ENCODE measurements at regions not wholly inside any gene's neighbourhood (a gene's known extent, or its start where the extent isn't known, plus 50 kb on each side); places are given as distances from the start of the nearest gene placed in this dataset.

- TF ChIP-seq POLR2A (IDR thresholded peaks at IDR 0.05) (no peak), POLR2AphosphoS5 (IDR thresholded peaks at IDR 0.05) (no peak), CTCF (IDR thresholded peaks at IDR 0.05 in 8 of 11, conservative IDR thresholded peaks at IDR 0.05 in 3 of 11) (no peak)
- Histone ChIP-seq H3K27ac (no peak overlapping the region), H3K27me3 (replicated peaks in 1 of 7) (no peaks in the 10 kb centered on the region), H3K9me3 (peaks cover 0 to 4% (median 0%) of the 10 kb centered on the region in 8 donors), H3K4me3 (no peak overlapping the region), H3K36me3 (no peaks in the 10 kb centered on the region), H3K4me1 (no peaks in the 10 kb centered on the region)
- DNase-seq: no peak
- intact Hi-C loops (cut with DNase I; ENCODE audit: low total_unique reads): no loop called here
- WGBS, 5 donors: 89 to 98% (median 95%) methylated on average over 4 of the region's 4 CpGs
Observed at GRCh38 chr13:50549221-50549942, 294.1 kb downstream of the DLEU7 start.

- Histone ChIP-seq H3K27ac (no peak overlapping the region), H3K36me3 (no peaks in the 10 kb centered on the region), H3K4me1 (no peaks in the 10 kb centered on the region), H3K27me3 (replicated peaks in 1 of 7) (no peaks in the 10 kb centered on the region), H3K4me3 (no peak overlapping the region), H3K9me3 (peaks cover 0 to 4% (median 0%) of the 10 kb centered on the region in 8 donors)
- 86 to 97% (median 92%) methylated on average over 1 of the region's 1 CpG for WGBS, 5 donors
- no peak for DNase-seq
- TF ChIP-seq POLR2AphosphoS5 (IDR thresholded peaks at IDR 0.05): no peak
- intact Hi-C loops (cut with DNase I; ENCODE audit: low total_unique reads): no loop called here
Observed at GRCh38 chr13:50550151-50550550, 293.3 kb downstream of the DLEU7 start.

GRCh38 chr13:50552424-50552966 lies 291.0 kb downstream of the DLEU7 start:
- 73 to 96% (median 80%) methylated on average over 1 of the region's 1 CpG for WGBS, 5 donors
- Histone ChIP-seq H3K27ac (no peak overlapping the region), H3K27me3 (replicated peaks in 1 of 7) (no peaks in the 10 kb centered on the region), H3K9me3 (peaks cover 0 to 4% (median 0%) of the 10 kb centered on the region in 8 donors), H3K4me1 (no peaks in the 10 kb centered on the region), H3K36me3 (no peaks in the 10 kb centered on the region), H3K4me3 (no peak overlapping the region)
- DNase-seq: no peak
- intact Hi-C loops (cut with DNase I; ENCODE audit: low total_unique reads): no loop called here
- no peak for TF ChIP-seq POLR2A (IDR thresholded peaks at IDR 0.05)
- TF ChIP-seq POLR2AphosphoS5 (IDR thresholded peaks at IDR 0.05): no peak
- no peak for TF ChIP-seq CTCF (IDR thresholded peaks at IDR 0.05 in 8 of 11, conservative IDR thresholded peaks at IDR 0.05 in 3 of 11)

- DNase-seq: no peak
- TF ChIP-seq POLR2A (IDR thresholded peaks at IDR 0.05): no peak
- no peak for TF ChIP-seq POLR2AphosphoS5 (IDR thresholded peaks at IDR 0.05)
- no peak for TF ChIP-seq CTCF (IDR thresholded peaks at IDR 0.05 in 8 of 11, conservative IDR thresholded peaks at IDR 0.05 in 3 of 11)
- Histone ChIP-seq H3K9me3 (peaks cover 0 to 10% (median 6%) of the 10 kb centered on the region in 8 donors), H3K4me3 (no peak overlapping the region), H3K27ac (no peak overlapping the region), H3K27me3 (replicated peaks in 1 of 7) (no peaks in the 10 kb centered on the region), H3K36me3 (no peaks in the 10 kb centered on the region), H3K4me1 (no peaks in the 10 kb centered on the region)
- intact Hi-C loops (cut with DNase I; ENCODE audit: low total_unique reads): no loop called here
Observed at GRCh38 chr13:50561739-50562138, 281.8 kb downstream of the DLEU7 start.
